Pancreas (tissue), 10 donors: ENCODE measurements at regions not wholly inside any gene's neighbourhood (a gene's known extent, or its start where the extent isn't known, plus 50 kb on each side); places are given as distances from the start of the nearest gene placed in this dataset.

ENCODE experiments used
- ATAC-seq, 4 donors: fragments of 200-7000 bp; cut with Tn5 transposase; one replicate each; pipeline versions ENCODE4 v1.8.0 to v1.9.1; 2020; ENCODE audit warnings: mild to moderate bottlenecking in 4 of 4, moderate library complexity in 4 of 4
- DNase-seq, 6 donors: peaks; one replicate each; pipeline ENCODE4 v3.0.0-alpha.2; 2020
- FAIRE-seq: peaks from 2 replicates; lab custom pipeline; 2012; peaks lifted over from hg19 to GRCh38; lab: Jason Lieb, UNC
- H3K27ac ChIP-seq, 4 donors: fragments of 200-600 bp; sonication (generic); 1 replicate in 3 of 4; 2 replicates in 1 of 4; pipeline versions ENCODE4 v1.5.0 to v1.8.0; 2020
- H3K27me3 ChIP-seq, 4 donors: fragments of 200-600 bp; one replicate each; pipeline ENCODE4 v1.8.0; 2021
- H3K36me3 ChIP-seq, 3 donors: fragments of 200-600 bp; sonication (generic) in 1 of 3; one replicate each; pipeline versions ENCODE4 v1.5.0 to v1.8.0; 2020 to 2021
- H3K4me1 ChIP-seq, 3 donors: fragments of 200-600 bp; one replicate each; pipeline ENCODE4 v1.8.0; 2021
- H3K4me3 ChIP-seq, 4 donors: fragments of 200-600 bp; sonication (generic) in 2 of 4; one replicate each; pipeline versions ENCODE4 v1.5.0 to v1.8.0; 2020 to 2021
- H3K9me3 ChIP-seq, 4 donors: fragments of 200-600 bp; one replicate each; pipeline ENCODE4 v1.8.0; 2021
- CTCF ChIP-seq, 4 donors: fragments of 200-600 bp; sonication (generic) in 3 of 4; IDR thresholded peaks; one replicate each; pipeline versions ENCODE4 v1.5.0 to v1.8.0; 2021; ENCODE audit warnings: antibody characterized with exemption in 4 of 4
- WGBS, 2 donors: extraction: QIAGEN DNeasy Blood & Tissue Kit; methylation state at CpG; one replicate each; pipeline ENCODE4 v1.1.7; 2013; 5-methylcytosine and 5-hydroxymethylcytosine counted together
- intact Hi-C, 3 donors: fragments of 100-400 bp; cut with DNase I; formaldehyde crosslinking; loops; one replicate each; pipeline versions ENCODE4 v1.11.1 to v1.14.2; 2022
- donor health status: healthy with polysubstance abuse.
- donor health status: DM: no; HTN: no; CAD: no; lungs with moderate emphysema.
- donor health status: DM: no; HTN: no; CAD: no.
- donor health status: control.
- donor health status: control.
- donor health status: Bipolar disorder and iron deficiency.
- donor health status: DM: yes; HTN: yes; CAD: no.
- donor health status: DM: no; HTN: no; CAD: no.
- donor health status: DM: no; HTN: no; CAD: no.
- donor health status: DM: yes; HTN: yes; CAD: no.

- 44 to 48% methylated on average over 6 of the region's 6 CpGs for WGBS, 2 donors
- no peak for TF ChIP-seq CTCF (IDR thresholded peaks at IDR 0.05)
- Histone ChIP-seq H3K4me1 (no peaks in the 10 kb centered on the region), H3K9me3 (no peaks in the 10 kb centered on the region), H3K27me3 (no peaks in the 10 kb centered on the region), H3K36me3 (no peaks in the 10 kb centered on the region), H3K27ac (no peak overlapping the region), H3K4me3 (no peak overlapping the region)
- ATAC-seq, result no peak
- peak; percentile 96 for FAIRE-seq
- intact Hi-C loops, result no loop called here
- DNase-seq, result no peak
Observed at GRCh38 chr2:226631671-226632070, 167.9 kb downstream of the IRS1 start.

- DNase-seq (no peak), ATAC-seq (no peak), FAIRE-seq (no peak)
- H3K9me3 ChIP-seq, result no peaks in the 10 kb centered on the region
- intact Hi-C loops, result no loop called here
- no peaks in the 10 kb centered on the region for H3K36me3 ChIP-seq
- H3K27me3 ChIP-seq, result no peaks in the 10 kb centered on the region
- no peak overlapping the region for H3K27ac ChIP-seq
- no peaks in the 10 kb centered on the region for H3K4me1 ChIP-seq
- H3K4me3 ChIP-seq, result no peak overlapping the region
- no peak for TF ChIP-seq CTCF (IDR thresholded peaks at IDR 0.05)
- WGBS, 2 donors, result 87 to 92% methylated on average over 3 of the region's 3 CpGs
Observed at GRCh38 chr2:226631187-226631586, 168.4 kb downstream of the IRS1 start.

GRCh38 chr2:226625946-226626345 lies 173.7 kb downstream of the IRS1 start:
- Histone ChIP-seq H3K9me3 (no peaks in the 10 kb centered on the region), H3K4me3 (no peak overlapping the region), H3K27ac (no peak overlapping the region), H3K4me1 (no peaks in the 10 kb centered on the region), H3K27me3 (no peaks in the 10 kb centered on the region), H3K36me3 (no peaks in the 10 kb centered on the region)
- TF ChIP-seq CTCF (IDR thresholded peaks at IDR 0.05), result no peak
- FAIRE-seq (no peak), ATAC-seq (no peak), DNase-seq (no peak)
- WGBS, 2 donors, result 71 to 82% methylated on average over 2 of the region's 2 CpGs
- intact Hi-C loops, result no loop called here

- ATAC-seq, result no peak
- intact Hi-C loops, result no loop called here
- 75 to 86% methylated on average over 13 of the region's 13 CpGs for WGBS, 2 donors
Observed at GRCh38 chr2:226623587-226624368, 175.8 kb downstream of the IRS1 start.

More at GRCh38 chr2:226623587-226624368, 175.8 kb downstream of the IRS1 start:
- no peak for DNase-seq
- FAIRE-seq, result no peak
- H3K27me3 ChIP-seq, result no peaks in the 10 kb centered on the region
- no peak for TF ChIP-seq CTCF (IDR thresholded peaks at IDR 0.05)
- no peaks in the 10 kb centered on the region for H3K36me3 ChIP-seq
- H3K9me3 ChIP-seq, result no peaks in the 10 kb centered on the region
- H3K4me1 ChIP-seq, result peaks cover 0 to 4% (median 0%) of the 10 kb centered on the region in 3 donors
- H3K4me3 ChIP-seq, result no peak overlapping the region
- H3K27ac ChIP-seq, result no peak overlapping the region
